ENCODE measurements at regions not wholly inside any gene's neighbourhood (a gene's known extent, or its start where the extent isn't known, plus 50 kb on each side); places are given as distances from the start of the nearest gene placed in this dataset.

GRCh38 chr2:128389388-128390086 is 70.9 kb upstream of the HS6ST1 start:
- no peak for TF ChIP-seq CTCF (IDR thresholded peaks at IDR 0.05)
- TF ChIP-seq POLR2A (IDR thresholded peaks at IDR 0.05): no peak

All from lower leg skin (tissue), 3 donors.